HG02678 (cell line): ENCODE measurements at regions not wholly inside any gene's neighbourhood (a gene's known extent, or its start where the extent isn't known, plus 50 kb on each side); places are given as distances from the start of the nearest gene placed in this dataset.
"Not testable (repeated sequence)": the region's sequence is repeated elsewhere in the genome, so short reads cannot be mapped to it uniquely, and the experiment has no call there.

ENCODE experiments used
- ATAC-seq: cut with Tn5 transposase; IDR thresholded peaks from one replicate; pipeline ENCODE4 v1.9.1; 2021; ENCODE audit warnings: mild to moderate bottlenecking, moderate library complexity; ENCODE audit not compliant: unreplicated experiment

- ATAC-seq, result no peak
These were observed 136.3 kb upstream of the ESR1 start for GRCh38 chr6:151671195-151671594.

GRCh38 chr6:151674578-151674977, 132.9 kb upstream of the ESR1 start:
- ATAC-seq, result no peak

GRCh38 chr6:151675746-151676459, 131.6 kb upstream of the ESR1 start:
- peak; percentile 90 for ATAC-seq

GRCh38 chr6:151676460-151676945, 131.0 kb upstream of the ESR1 start:
- ATAC-seq, result no peak

GRCh38 chr6:151677404-151677803, 130.1 kb upstream of the ESR1 start:
- no peak for ATAC-seq

- ATAC-seq, result no peak
These were observed 128.4 kb upstream of the ESR1 start for GRCh38 chr6:151679081-151679480.

GRCh38 chr6:151679941-151680340, 127.5 kb upstream of the ESR1 start:
- no peak for ATAC-seq

- ATAC-seq, result no peak
These were observed 126.5 kb upstream of the ESR1 start for GRCh38 chr6:151680846-151681432.

GRCh38 chr6:151681433-151682059, 125.9 kb upstream of the ESR1 start:
- peak; percentile 78 for ATAC-seq

- ATAC-seq, result no peak
These were observed 125.2 kb upstream of the ESR1 start for GRCh38 chr6:151682251-151682650.

GRCh38 chr6:151682922-151683321, 124.6 kb upstream of the ESR1 start:
- ATAC-seq, result no peak

GRCh38 chr6:151683381-151683780, 124.1 kb upstream of the ESR1 start:
- no peak for ATAC-seq

GRCh38 chr6:151689499-151690201, 117.8 kb upstream of the ESR1 start:
- no peak for ATAC-seq

GRCh38 chr6:151690303-151690702, 117.2 kb upstream of the ESR1 start:
- no peak for ATAC-seq

GRCh38 chr6:151690768-151691562, 116.5 kb upstream of the ESR1 start:
- ATAC-seq, result peak; percentile 96

- ATAC-seq, result no peak
These were observed 115.3 kb upstream of the ESR1 start for GRCh38 chr6:151692216-151692615.

- ATAC-seq, result no peak
These were observed 114.1 kb upstream of the ESR1 start for GRCh38 chr6:151693366-151693765.

GRCh38 chr6:151695156-151695555, 112.3 kb upstream of the ESR1 start:
- ATAC-seq, result no peak

- ATAC-seq, result not testable (repeated sequence)
These were observed 111.2 kb upstream of the ESR1 start for GRCh38 chr6:151696302-151696701.

- no peak for ATAC-seq
These were observed 108.4 kb upstream of the ESR1 start for GRCh38 chr6:151698931-151699700.
